CD4-positive, alpha-beta T cell treated with Interleukin-21 for 1 hour (primary cell): ENCODE measurements at regions not wholly inside any gene's neighbourhood (a gene's known extent, or its start where the extent isn't known, plus 50 kb on each side); places are given as distances from the start of the nearest gene placed in this dataset.

Experiments
- DNase-seq: peaks from one replicate; pipeline ENCODE4 v3.0.0-alpha.2; 2020

DNA sequence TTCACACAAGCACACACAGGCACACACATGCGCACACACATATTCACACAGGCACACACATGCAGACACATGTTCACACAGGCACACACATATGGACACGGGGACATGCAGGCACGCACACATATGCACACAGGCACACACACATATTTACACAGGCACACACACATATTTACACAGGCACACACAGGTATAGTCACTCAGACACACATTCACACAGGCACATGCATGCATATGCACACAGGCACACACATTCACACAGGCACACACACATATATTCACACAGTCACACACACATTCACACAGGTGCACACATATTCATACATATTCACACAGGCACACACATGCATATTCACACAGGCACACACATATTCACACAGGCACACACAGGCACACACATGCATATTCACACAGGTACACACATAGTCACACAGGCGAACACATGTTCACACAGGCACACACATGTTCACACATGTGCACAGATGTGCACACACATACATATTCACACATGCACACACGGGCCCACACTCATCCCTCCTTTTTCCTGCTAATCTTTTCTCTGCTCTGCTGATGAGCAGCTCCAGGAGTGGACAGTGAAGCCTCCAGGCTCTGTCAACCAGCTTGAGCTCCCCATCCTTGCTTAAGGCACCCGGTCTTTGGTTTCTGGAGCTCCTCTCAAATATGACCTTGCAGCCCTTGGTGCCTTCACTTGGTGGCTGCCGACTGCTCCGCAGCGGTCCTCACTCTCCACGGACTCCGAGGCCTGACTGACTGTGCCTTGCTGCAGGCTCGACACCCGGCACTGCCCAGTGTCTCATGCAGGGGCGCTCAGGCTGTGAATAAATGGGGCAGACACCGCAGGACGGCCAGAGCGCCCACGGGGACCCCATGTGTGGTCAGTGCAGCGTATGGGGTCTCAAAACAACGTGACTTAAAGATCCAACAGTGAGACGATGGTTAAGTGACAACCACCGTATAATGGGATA, 581.2 kb upstream of the MGMT start:
- no peak for DNase-seq

DNA sequence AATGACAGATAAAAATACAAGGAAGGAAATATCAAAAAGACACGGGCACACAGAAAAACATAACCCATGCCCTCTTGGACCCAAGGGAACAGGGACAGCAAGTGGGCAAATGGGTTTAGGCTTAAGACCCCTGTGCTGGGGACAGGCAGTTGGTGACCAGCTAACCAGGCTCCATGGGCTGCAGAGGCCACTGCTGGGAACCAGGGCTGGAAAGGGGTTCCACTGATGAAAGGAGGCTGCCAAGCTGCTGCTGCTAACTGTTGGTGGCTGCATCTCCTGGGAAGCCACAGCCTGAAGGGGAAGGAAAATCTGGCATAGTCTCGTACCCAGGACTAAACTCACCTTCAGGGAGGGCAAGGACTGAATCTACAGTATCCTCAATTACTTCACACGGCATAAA, 579.2 kb upstream of the MGMT start:
- DNase-seq = no peak

DNA sequence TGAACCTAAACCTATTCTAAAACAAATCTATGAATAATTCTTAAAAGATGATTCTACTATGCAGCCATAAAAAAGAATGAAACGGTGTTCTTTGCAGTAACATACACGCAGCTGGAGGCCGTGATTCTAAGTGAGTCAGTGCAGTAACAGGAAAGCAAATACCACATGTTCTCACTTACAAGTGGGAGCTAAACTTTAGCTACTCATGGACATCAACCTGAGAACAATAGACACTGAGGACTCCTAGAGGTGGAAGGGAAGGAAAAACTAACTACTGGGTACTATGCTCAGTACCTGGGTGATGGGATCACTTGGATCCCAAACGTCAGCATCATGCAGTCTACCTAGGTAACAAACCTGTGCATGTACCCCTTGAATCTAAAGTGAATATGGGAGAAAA, 575.0 kb upstream of the MGMT start:
- DNase-seq = no peak

DNA sequence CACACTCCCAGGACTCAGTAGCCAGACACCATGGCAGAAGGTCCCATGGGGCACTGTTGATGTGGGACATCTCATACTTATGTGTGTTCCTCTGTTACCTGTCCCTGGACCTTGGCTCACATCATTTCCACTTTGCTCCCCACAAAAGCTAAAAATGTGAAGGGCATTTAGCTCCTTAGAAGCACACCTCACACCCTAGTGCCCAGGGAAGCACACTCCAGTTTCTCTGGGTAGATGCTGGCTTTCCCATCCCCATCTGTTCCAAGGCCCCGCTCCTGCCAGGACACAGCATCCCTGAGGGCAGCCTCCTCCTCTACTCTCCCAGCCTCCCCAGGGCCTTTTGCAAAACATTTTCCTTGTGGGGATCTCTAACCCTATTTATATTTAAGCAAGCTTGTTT, 572.4 kb upstream of the MGMT start:
- DNase-seq = no peak

DNA sequence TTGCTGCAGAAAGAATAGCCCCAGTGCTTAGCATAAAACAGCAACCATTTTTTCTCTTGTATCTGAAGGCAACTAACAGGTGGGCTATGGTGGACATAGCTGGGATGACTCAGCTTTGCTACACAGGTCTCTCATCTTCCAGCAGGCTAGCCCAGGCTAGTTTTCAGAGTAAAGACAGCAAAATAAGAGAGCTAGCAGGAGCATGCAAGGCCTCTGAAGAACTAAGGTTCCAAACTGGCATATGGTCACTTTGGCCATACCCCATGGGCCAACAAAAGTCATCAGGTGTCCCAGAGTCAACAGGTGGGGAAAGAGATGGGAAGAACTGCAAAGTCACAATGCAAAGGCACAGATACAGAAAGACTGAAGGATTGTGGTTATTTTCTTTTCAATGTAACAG, 571.6 kb upstream of the MGMT start:
- DNase-seq = no peak

DNA sequence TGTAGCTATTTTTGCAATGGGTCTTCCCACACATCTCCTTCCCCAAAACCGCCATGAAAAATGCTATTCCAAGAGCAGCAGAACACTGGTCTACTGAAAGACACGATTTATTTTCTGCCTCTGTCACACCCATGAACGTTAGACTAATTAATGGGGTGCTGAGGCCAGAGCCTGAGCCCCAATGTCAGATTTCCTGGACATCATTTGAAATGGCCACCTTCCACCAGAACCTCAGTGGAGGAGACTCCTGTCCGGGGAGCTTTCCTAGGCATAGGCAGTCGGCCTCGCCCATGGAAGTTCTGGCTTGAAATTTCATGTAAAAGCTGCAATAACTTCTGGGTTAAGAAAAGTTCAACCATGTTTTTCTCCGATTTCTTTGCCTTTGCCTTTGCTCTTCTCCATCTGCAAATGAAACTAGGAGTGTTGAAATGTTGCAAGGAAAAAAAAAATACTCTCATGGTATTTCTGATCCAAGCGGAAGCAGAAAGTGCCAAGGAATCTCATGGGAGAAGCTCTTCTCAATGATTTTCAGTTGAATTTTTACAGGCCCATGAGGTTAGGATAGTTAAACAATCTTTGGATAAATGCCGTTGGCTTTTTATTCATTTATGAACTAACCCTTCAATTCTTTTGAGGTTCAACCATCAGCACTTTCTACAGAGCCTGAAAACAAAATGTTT, 570.8 kb upstream of the MGMT start:
- no peak for DNase-seq

DNA sequence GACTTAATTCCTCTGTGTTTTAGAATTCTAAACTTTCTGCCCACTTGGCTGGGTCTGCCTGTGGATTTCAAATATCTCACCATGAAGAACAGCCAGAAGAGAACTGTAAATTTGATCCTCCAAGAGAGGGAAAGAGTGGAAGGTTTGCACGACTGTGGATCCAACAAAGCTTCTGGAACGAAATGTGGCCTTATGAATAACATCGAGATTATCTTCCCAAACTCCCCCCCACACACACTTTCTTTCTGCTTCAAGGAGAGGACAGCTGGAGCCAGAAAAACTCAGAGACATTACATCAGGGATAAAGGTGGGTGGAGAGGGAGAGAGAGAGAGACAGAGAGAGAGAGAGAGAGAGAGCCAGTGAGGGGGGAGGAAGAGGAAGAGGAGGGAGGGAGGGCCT, 570.1 kb upstream of the MGMT start:
- DNase-seq = no peak

DNA sequence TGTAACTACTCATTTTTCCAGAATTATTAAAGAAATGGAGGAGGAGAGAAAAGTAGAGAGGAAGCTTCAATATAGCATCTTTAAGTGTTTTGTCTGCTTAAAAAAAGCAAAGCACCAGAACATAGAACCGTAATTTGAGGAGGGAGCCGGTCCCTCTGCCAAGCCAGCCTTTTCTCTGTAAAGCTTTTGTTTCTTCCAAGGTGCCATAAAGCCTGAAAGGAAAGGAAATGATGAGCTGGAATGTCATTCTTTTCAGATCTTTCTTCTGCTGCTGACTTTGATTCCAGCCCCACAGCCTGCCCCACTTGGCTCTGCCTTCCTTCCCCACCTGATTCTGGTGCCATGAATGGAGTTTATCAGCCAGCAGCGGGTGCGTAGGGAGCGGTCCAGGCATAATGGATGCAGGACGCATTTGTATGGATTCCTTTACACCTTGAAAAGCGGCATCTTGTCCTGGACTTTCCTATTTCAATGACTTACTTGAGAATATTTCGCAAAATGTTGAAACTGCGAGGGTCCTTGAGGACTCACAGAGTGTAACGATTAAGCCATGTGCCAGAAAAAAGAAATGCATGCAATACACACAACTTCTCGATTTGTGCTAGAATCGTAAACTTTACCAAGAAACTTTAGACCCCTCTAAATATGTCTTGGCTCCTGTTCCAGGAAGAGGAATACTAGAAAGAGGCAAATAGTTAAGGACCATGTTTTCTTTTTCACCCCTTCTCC, 569.5 kb upstream of the MGMT start:
- DNase-seq = no peak

DNA sequence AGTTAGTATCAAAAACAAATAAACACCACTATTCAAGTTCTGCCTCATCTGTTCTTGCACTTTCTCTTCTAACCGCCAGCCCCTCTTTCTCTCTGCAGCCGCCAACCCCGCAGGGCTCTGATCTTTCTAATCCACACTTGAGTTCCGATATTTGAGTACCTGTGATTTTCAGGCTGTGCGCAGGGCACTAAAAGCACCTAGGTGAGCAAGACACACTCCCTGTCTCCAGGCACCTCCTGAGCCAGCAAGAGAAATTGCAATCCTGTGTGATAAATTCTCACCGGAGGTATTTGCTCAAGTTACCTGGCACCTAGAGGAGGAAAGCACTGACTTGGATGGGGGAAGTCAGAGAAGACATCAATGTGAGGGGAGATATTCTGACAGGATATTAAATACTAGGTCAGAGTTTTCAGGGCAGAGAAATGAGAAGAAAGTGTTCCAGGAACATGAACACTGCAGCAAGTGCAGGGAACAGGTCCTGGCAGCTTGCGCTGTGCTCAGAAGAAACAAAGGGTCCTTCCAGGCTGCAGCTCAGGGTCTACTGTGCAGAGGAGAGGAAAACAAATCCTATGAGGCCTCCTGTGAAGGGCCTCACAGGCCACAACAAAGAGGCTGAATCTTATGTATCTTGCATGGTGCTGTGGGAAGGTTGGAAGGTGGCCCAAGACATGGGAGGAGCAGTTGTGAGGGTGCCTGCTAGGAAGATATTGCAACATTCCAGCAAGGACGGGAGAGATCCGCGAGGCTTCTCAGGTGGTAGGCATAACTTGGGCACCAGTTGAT, 568.7 kb upstream of the MGMT start:
- DNase-seq = no peak

DNA sequence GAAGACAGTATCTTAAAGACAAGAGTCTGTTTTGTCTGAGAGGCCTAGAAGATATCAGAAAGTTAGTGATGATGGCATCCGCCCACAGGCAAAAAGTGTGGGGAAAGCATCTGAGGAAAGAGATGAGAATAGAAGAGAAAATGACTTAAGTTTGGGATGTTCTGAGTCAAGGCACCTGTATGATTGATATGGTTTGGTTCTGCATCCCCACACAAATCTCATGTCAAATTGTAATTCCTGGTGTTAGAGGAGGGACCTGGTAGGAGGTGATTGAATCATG, 568.2 kb upstream of the MGMT start:
- no peak for DNase-seq

DNA sequence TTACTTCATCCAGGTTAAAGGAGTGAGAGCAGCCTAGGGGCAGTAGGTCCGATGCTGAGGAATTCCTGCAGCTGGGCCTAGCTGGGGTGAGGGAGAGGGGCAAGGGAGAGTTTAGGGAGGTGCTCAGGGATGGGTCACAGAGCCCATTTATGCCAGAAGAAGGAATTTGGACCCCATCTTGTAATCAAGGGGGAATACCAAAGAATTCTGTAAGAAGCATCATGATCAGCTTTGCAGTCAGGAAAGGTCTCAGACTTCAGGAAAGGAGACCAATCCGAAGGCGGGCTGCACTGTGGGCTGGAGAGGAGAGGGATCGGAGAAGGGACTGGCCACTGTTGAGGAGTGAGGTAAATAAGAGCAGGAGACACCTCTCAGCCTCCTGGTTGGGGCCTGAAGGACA, 566.6 kb upstream of the MGMT start:
- DNase-seq = no peak

DNA sequence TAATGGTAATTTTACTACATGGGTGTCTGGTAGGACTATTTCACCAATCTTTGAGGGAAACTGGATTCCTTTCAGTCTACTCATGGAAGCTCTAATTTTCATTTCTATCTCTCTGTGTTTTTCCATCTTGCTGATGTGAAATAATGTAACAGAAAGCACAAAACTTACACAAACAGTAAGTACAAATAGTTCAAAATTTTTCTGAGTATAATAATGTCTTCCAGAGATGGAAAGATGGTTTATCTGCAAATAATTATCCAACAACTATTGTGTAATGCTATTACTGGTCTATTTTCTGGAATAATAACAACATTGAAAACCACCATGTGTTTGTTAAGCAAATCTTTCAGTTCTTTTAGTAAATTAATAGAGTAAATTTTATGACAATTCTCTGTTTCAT, 565.8 kb upstream of the MGMT start:
- DNase-seq = no peak

DNA sequence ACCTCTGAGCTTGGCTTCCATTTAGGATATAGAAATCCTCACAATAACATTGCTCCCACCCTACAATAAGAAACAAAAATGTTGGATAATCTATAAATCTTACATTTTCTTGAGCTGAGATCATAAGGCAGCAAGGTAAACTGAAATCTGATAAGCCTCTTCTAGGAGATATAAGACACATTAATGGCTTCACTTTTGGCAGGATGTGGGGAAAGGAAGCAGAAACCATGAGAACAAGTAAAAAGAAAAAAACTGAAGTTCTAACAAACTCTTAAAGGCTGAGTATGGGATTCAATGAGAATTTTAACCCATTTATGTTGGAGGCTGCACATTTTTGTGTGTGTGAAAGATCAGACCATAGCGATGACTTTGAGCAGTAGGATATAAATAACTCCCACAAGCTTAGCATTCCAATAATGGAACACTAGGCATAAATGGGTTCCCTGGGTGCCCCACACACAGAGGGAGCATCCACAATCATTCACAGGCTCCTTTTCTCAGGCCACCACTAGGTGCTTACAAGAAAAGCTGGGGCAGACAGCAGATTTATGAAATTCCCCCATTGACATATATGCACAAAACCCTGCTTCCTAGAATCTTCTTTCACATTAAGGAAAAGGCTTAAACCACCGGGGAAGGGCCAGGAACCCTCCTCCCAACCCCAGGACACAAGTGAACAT, 564.9 kb upstream of the MGMT start:
- DNase-seq = no peak

DNA sequence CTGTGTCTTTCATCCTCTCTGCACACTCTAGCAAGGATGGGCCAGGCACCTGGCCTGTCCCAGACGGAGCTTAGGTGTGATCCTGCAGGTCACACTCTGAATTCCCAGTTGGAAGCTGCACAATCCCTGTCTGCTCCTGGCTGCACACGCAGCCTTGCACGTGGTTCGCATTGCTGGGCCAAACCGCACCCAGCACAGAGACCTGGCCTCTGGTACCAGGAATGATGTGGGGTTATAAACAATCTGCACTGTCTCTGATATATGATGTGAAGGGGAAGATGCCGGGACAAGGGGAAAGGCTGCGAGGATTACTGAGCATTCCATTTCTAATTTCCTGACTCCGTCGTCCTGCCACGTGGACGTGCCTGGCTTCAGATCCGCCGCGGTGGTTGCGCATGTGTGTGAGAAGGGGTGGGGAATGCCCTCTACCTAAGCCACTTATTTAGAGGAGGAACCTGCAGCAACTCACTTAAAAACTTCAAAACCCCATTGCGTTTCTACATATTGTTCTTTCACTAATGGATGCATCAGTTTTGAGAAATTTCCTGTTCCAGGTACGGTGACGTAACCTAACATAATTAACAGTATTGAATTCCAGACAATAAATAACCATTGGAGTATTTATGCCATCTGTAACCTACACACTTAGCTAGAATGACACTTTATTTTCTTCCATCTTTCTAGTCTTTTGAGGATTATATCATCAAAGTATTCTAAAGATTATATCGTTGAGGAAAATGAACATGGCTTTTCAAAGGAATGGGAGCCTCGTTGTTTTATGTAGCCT, 559.7 kb upstream of the MGMT start:
- no peak for DNase-seq

DNA sequence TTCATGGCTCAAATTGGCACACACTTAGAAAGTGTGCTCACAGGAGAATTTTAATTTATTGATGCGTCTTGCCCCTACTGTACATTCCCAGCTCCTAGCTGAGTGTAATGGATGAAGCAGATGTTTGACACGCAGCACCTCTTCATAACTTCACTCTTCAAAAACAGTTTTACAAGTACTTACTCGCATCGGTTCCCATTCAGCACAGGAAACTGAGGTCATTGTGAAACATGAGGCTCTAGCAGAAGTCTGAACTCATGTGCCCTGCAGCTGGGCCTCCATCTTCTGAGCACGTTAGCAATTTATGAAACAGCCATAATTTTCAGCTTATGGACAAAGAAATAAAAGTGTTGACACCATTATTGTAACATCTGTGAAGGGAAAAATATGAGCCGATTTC, 558.9 kb upstream of the MGMT start:
- no peak for DNase-seq

DNA sequence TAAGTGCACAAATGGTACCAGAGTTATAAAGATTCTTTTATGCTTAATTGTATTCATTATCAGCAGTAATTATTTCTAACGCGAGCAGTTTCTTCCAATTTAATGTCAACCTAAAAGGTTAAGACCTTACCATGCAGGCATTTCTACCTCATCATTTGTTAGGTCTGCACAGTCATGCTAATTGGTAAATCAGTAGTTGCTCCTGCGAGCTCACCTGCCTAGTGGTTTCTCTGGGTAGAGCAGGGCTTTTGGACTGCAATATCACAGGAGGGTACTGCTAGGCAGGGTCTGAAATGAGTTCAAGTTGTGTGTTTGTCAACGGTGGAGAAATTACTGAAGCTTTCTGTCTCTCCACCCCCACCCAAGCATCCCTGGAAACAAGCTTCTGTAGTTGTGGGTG, 558.5 kb upstream of the MGMT start:
- no peak for DNase-seq

DNA sequence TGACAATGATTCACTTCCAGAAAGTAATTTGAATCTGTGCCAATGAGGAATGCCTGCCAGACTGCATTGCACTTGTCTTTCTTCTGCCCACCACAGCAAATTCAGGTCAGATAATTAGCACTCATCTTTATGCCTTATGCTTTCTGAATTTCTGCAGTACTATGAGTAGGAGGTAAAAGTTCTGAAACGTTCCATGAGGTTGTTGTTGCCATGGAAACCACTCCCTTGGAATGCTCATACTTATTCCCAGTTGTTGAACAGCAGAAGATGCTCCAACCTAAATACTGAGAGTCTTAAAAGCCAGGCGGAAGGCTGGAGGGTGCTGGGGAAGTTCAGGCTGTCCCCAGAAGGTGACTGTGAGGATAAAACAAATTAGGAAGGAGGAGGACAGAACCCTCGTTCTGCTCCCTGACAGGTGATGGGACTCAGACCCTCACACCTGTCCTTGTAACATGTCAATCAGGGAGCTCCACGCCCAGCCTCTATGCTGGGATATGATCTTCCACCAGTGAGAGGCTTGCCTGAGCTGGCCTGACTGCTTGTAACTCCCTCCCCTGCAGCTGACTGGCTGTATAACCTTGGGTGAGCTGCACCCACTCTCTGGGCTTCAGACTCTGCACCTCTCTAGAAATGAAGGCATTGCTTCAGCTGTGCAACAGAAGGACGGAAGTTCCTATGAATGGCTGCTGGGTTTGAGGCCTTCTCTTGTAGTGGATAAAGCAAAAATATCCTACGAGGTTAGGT, 554.3 kb upstream of the MGMT start:
- no peak for DNase-seq

DNA sequence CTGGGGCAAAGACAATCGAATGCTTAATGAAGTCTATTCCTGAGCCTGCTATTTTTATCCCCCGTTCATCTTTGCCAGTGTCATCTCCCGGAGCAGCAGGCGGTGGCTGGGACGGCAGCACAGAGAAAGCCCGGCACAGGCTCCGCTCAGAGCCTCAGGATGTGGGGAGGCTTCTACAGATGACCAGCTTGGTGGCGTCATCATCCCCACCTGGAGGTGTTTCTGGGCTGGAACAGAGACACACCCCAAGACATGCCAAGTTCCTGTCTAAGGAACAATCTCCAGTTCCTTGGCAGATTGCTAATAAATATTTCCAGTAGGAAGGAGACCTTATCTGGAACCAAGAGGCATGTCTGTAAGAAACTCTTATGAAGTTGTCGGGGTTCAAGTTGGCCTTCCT, 552.4 kb upstream of the MGMT start:
- DNase-seq = no peak

DNA sequence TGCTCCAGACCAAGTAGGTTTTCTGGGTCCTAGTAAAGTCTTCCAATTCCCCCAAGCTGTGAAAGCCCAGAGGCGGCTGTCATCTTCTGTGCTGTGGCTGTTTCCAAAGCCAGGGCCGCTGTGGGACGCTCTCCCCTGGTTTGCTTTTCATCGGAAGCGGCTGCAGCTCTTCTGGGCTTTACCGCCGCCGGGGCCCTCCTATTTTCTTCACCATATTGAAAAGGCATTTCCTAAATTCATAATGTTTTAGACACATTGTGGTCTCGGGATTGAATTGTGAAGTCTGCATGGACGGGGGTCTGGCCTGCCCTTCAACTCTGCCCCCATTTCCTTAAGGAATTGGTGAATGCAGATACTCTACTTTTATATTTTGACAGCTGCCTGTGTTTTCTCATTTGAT, 551.4 kb upstream of the MGMT start:
- no peak for DNase-seq

DNA sequence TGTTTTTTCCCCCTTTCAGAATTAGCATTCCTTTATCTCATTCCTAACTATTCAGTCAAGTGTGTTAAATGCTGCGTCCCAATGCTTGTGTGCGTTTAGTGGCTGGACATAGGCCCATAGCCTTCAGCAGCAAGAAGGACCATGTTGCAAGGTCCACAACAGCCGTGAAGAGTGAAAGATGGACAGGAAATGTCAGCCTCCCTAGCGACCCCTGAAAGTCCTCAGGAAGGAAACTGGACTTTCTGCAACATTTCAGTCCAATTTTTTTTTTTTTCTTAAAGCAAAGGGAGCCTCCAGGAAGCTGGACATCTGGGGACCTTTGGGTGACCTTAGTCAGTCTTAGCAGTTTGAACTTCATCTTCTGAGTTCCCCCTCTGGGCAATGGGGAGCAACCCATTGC, 550.7 kb upstream of the MGMT start:
- no peak for DNase-seq

DNA sequence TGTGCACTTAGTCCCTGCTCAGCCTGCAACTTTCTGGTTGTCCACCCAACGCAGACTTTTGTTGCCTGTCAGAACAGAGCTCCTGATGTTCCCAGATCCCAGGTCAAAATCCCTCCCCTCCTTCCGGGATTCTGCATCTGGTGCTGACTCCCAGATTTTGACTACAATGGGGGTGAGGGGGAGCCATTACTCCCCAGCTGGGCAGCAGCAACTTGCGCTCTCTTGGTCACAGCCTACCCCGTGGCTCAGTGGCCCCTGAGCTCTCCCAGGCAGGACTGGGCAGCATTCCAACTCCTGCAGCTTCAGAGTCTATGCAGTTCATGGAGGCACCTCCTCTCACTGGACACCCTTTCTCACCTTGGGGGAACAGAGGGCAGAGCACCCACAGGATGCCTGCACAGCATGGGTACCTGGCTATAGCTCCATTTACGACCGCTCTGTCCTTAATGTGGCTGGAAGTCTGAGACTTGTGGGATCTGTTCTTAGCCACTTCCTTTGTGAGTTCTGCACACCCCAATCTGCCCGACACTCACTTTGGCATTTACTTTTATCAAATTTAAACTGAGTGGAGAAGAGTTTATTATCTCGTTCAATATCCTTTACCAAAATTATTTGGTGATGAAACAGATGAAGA, 545.5 kb upstream of the MGMT start:
- no peak for DNase-seq
